HepG2 (cell line): ENCODE measurements at regions not wholly inside any gene's neighbourhood (a gene's known extent, or its start where the extent isn't known, plus 50 kb on each side); places are given as distances from the start of the nearest gene placed in this dataset.

Experiments used
- CTCF ChIP-seq: sonication (generic); formaldehyde crosslinking; IDR thresholded peaks from 2 replicates; pipeline ENCODE4 v1.5.0; 2020; ENCODE audit warnings: mild to moderate bottlenecking, missing genetic modification reagents, moderate library complexity
- EZH2 ChIP-seq: conservative IDR thresholded peaks from 2 replicates; pipeline ENCODE4 v1.6.1; 2012; ENCODE audit warnings: mild to moderate bottlenecking, low read depth, low read length, moderate library complexity
- HDAC2 ChIP-seq: sonication (generic); formaldehyde crosslinking; IDR thresholded peaks from 2 replicates; pipeline ENCODE4 v1.4.0; 2020; ENCODE audit warnings: missing genetic modification reagents
- SUZ12 ChIP-seq: fragments of 150-350 bp; IDR thresholded peaks from 2 replicates; pipeline ENCODE4 v1.6.1; 2014; ENCODE audit warnings: low read depth, low read length
- ZNF709 ChIP-seq: sonication (generic); formaldehyde crosslinking; IDR thresholded peaks from 2 replicates; pipeline ENCODE4 v1.5.0; 2020; ENCODE audit warnings: mild to moderate bottlenecking, missing genetic modification reagents
- ZSCAN30 ChIP-seq: sonication (generic); formaldehyde crosslinking; IDR thresholded peaks from 2 replicates; pipeline ENCODE4 v1.5.0; 2020; ENCODE audit warnings: mild to moderate bottlenecking, missing genetic modification reagents

DNA sequence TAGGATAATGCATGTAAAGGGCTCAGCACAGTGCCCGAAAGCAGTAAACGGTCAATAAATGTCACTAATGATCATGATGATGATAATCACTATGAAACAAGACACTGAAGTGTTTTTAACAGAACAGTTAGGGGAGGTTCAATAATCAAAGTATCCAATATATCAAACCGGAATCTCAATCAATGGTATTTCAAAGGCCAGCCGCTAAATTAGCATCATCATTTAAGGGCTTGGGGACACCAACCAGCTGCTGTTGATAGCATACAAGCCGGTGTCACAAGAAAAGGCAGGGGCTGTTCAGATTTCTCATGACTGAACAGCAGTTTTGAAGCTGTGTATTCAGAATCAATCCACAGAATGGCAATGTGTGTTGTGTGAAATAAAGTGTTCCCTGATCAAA lies 316.0 kb upstream of the NPVF start:
- TF ChIP-seq EZH2 (no peak), CTCF (CRISPR knock-in tag) (no peak), ZSCAN30 (CRISPR knock-in tag) (no peak), HDAC2 (CRISPR knock-in tag) (no peak), SUZ12 (no peak), ZNF709 (CRISPR knock-in tag) (no peak)
